GM21367 (cell line): ENCODE measurements at regions not wholly inside any gene's neighbourhood (a gene's known extent, or its start where the extent isn't known, plus 50 kb on each side); places are given as distances from the start of the nearest gene placed in this dataset.
"Not testable (repeated sequence)": the region's sequence is repeated elsewhere in the genome, so short reads cannot be mapped to it uniquely, and the experiment has no call there.

Experiments
- ATAC-seq: cut with Tn5 transposase; IDR thresholded peaks from one replicate; pipeline ENCODE4 v1.9.1; 2021; ENCODE audit not compliant: unreplicated experiment

- ATAC-seq, result no peak
Measured at GRCh38 chr18:1267021-1267420, 362.4 kb downstream of the ADCYAP1 start.

GRCh38 chr18:1270081-1270480, 365.4 kb downstream of the ADCYAP1 start:
- ATAC-seq, result no peak

GRCh38 chr18:1273469-1273868, 368.8 kb downstream of the ADCYAP1 start:
- no peak for ATAC-seq

- ATAC-seq, result no peak
Measured at GRCh38 chr18:1292167-1292566, 387.5 kb downstream of the ADCYAP1 start.

- no peak for ATAC-seq
Measured at GRCh38 chr18:1294229-1294628, 389.6 kb downstream of the ADCYAP1 start.

GRCh38 chr18:1296237-1296636, 391.6 kb downstream of the ADCYAP1 start:
- no peak for ATAC-seq

- ATAC-seq, result no peak
Measured at GRCh38 chr18:1302861-1303260, 398.2 kb downstream of the ADCYAP1 start.

GRCh38 chr18:1304392-1304992, 399.8 kb downstream of the ADCYAP1 start:
- ATAC-seq, result no peak

GRCh38 chr18:1306641-1307040, 402.0 kb downstream of the ADCYAP1 start:
- no peak for ATAC-seq

GRCh38 chr18:1308686-1309085, 404.0 kb downstream of the ADCYAP1 start:
- ATAC-seq, result no peak

GRCh38 chr18:1311376-1311775, 406.7 kb downstream of the ADCYAP1 start:
- ATAC-seq, result no peak

GRCh38 chr18:1335345-1335744, 430.7 kb downstream of the ADCYAP1 start:
- ATAC-seq, result not testable (repeated sequence)

- no peak for ATAC-seq
Measured at GRCh38 chr18:1350931-1351450, 446.3 kb downstream of the ADCYAP1 start.

GRCh38 chr18:1353025-1353424, 448.4 kb downstream of the ADCYAP1 start:
- ATAC-seq, result no peak

GRCh38 chr18:1357724-1358123, 453.1 kb downstream of the ADCYAP1 start:
- no peak for ATAC-seq

GRCh38 chr18:1361936-1362335, 457.3 kb downstream of the ADCYAP1 start:
- ATAC-seq, result no peak

- no peak for ATAC-seq
Measured at GRCh38 chr18:1370552-1370951, 465.9 kb downstream of the ADCYAP1 start.

GRCh38 chr18:1371724-1372123, 467.1 kb downstream of the ADCYAP1 start:
- no peak for ATAC-seq

- ATAC-seq, result no peak
Measured at GRCh38 chr18:1383465-1383864, 478.8 kb downstream of the ADCYAP1 start.

- not testable (repeated sequence) for ATAC-seq
Measured at GRCh38 chr18:1388468-1388867, 483.8 kb downstream of the ADCYAP1 start.

GRCh38 chr18:1392046-1392445, 487.4 kb downstream of the ADCYAP1 start:
- no peak for ATAC-seq

GRCh38 chr18:1392865-1393734, 488.4 kb downstream of the ADCYAP1 start:
- no peak for ATAC-seq
